ENCODE measurements at regions not wholly inside any gene's neighbourhood (a gene's known extent, or its start where the extent isn't known, plus 50 kb on each side); places are given as distances from the start of the nearest gene placed in this dataset.
"Not testable (repeated sequence)": the region's sequence is repeated elsewhere in the genome, so short reads cannot be mapped to it uniquely, and the experiment has no call there.

- Histone ChIP-seq H4K20me1 (ENCODE audit: insufficient read depth) (no peaks in the 10 kb centered on the region), H3K27me3 (ENCODE audit: insufficient read depth, low read depth) (no peaks in the 10 kb centered on the region), H3K9me2 (ENCODE audit: insufficient read depth) (no peaks in the 10 kb centered on the region), H2AFZ (no peak overlapping the region), H3K36me3 (ENCODE audit: low read depth) (no peaks in the 10 kb centered on the region), H3K27ac (no peak overlapping the region), H3F3A (ENCODE audit: insufficient read depth, low read depth) (no peaks in the 10 kb centered on the region), H3K9me3 (ENCODE audit: insufficient read depth, low read depth) (peaks cover 81% of the 10 kb centered on the region), H3K79me2 (ENCODE audit: low read depth) (no peaks in the 10 kb centered on the region), H3K4me2 (no peak overlapping the region), H3K4me3 (no peak overlapping the region), H3K4me1 (replicated peaks; ENCODE audit: insufficient read depth) (no peaks in the 10 kb centered on the region)
- TF ChIP-seq EZH2 (IDR thresholded peaks at IDR 0.05; ENCODE audit: low read depth), result no peak
- TF ChIP-seq, protein P1, sequence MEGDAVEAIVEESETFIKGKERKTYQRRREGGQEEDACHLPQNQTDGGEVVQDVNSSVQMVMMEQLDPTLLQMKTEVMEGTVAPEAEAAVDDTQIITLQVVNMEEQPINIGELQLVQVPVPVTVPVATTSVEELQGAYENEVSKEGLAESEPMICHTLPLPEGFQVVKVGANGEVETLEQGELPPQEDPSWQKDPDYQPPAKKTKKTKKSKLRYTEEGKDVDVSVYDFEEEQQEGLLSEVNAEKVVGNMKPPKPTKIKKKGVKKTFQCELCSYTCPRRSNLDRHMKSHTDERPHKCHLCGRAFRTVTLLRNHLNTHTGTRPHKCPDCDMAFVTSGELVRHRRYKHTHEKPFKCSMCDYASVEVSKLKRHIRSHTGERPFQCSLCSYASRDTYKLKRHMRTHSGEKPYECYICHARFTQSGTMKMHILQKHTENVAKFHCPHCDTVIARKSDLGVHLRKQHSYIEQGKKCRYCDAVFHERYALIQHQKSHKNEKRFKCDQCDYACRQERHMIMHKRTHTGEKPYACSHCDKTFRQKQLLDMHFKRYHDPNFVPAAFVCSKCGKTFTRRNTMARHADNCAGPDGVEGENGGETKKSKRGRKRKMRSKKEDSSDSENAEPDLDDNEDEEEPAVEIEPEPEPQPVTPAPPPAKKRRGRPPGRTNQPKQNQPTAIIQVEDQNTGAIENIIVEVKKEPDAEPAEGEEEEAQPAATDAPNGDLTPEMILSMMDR (conservative IDR thresholded peaks at IDR 0.05), result no peak
- CTCF ChIA-PET, result no interaction called here
- no TSS peak for BruUV-seq (replicated peaks)
- DNase-seq, result no peak
- intact Hi-C loops (cut with micrococcal nuclease; ENCODE audit: unreplicated experiment), result no loop called here
- POLR2A ChIA-PET (ENCODE audit: unreplicated experiment), result no interaction called here
These were observed 619.3 kb downstream of the TP53TG3F start for GRCh38 chr16:34078691-34079090.

- H3K27ac ChIP-seq; intact Hi-C loops (cut with micrococcal nuclease; ENCODE audit: unreplicated experiment); H2AFZ ChIP-seq; DNase-seq; H3K4me1 ChIP-seq (replicated peaks; ENCODE audit: insufficient read depth); H3F3A ChIP-seq (ENCODE audit: insufficient read depth, low read depth); H3K4me2 ChIP-seq; POLR2A ChIA-PET (ENCODE audit: unreplicated experiment); H3K27me3 ChIP-seq (ENCODE audit: insufficient read depth, low read depth); H3K9me2 ChIP-seq (ENCODE audit: insufficient read depth); CTCF ChIA-PET; H3K36me3 ChIP-seq (ENCODE audit: low read depth); H4K20me1 ChIP-seq (ENCODE audit: insufficient read depth); H3K4me3 ChIP-seq; BruUV-seq (replicated peaks); H3K79me2 ChIP-seq (ENCODE audit: low read depth): not testable (repeated sequence)
- H3K9me3 ChIP-seq (ENCODE audit: insufficient read depth, low read depth), result peaks cover 86% of the 10 kb centered on the region
These were observed 625.6 kb downstream of the TP53TG3F start for GRCh38 chr16:34085038-34085437.

DNA sequence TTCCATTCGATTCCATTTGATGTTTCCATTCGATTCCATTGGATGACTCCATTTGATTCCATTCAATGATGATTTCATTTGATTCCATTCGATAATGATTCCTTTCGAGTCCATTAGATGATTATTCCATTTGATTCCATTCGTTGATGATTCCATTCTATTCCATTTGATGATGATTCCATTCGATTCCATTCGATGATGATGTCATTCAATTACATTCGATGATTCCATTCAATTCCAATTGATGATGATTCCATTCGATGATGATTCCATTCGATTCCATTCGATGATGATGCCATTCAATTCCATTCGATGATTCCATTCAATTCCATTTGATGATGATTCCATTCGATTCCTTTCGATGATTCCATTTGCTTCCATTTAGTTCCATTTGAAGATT lies 635.6 kb downstream of the TP53TG3F start:
- intact Hi-C loops (cut with micrococcal nuclease; ENCODE audit: unreplicated experiment); BruUV-seq (replicated peaks): not testable (repeated sequence)
- H3K9me3 ChIP-seq (ENCODE audit: insufficient read depth, low read depth), result peaks cover 52% of the 10 kb centered on the region

GRCh38 chr16:34096911-34097310 lies 637.5 kb downstream of the TP53TG3F start:
- H3K36me3 ChIP-seq (ENCODE audit: low read depth); intact Hi-C loops (cut with micrococcal nuclease; ENCODE audit: unreplicated experiment); H2AFZ ChIP-seq; CTCF ChIA-PET; H3K27me3 ChIP-seq (ENCODE audit: insufficient read depth, low read depth); H3F3A ChIP-seq (ENCODE audit: insufficient read depth, low read depth); H3K79me2 ChIP-seq (ENCODE audit: low read depth); DNase-seq; H3K4me2 ChIP-seq; POLR2A ChIA-PET (ENCODE audit: unreplicated experiment); H3K27ac ChIP-seq; H3K9me2 ChIP-seq (ENCODE audit: insufficient read depth); H4K20me1 ChIP-seq (ENCODE audit: insufficient read depth); H3K4me1 ChIP-seq (replicated peaks; ENCODE audit: insufficient read depth); BruUV-seq (replicated peaks); H3K4me3 ChIP-seq: not testable (repeated sequence)
- peaks cover 35% of the 10 kb centered on the region for H3K9me3 ChIP-seq (ENCODE audit: insufficient read depth, low read depth)

More for the DNA sequence above, 635.6 kb downstream of the TP53TG3F start:
- POLR2A ChIA-PET (ENCODE audit: unreplicated experiment); H3K9me2 ChIP-seq (ENCODE audit: insufficient read depth); CTCF ChIA-PET; H3K4me2 ChIP-seq; H3K79me2 ChIP-seq (ENCODE audit: low read depth); H3K27ac ChIP-seq; H3K4me1 ChIP-seq (replicated peaks; ENCODE audit: insufficient read depth); H2AFZ ChIP-seq; H3K27me3 ChIP-seq (ENCODE audit: insufficient read depth, low read depth); H3K36me3 ChIP-seq (ENCODE audit: low read depth); DNase-seq; H3F3A ChIP-seq (ENCODE audit: insufficient read depth, low read depth); H4K20me1 ChIP-seq (ENCODE audit: insufficient read depth); H3K4me3 ChIP-seq: not testable (repeated sequence)

- H3K36me3 ChIP-seq (ENCODE audit: low read depth); H3K4me1 ChIP-seq (replicated peaks; ENCODE audit: insufficient read depth); H3F3A ChIP-seq (ENCODE audit: insufficient read depth, low read depth); H3K4me2 ChIP-seq; intact Hi-C loops (cut with micrococcal nuclease; ENCODE audit: unreplicated experiment); H3K27me3 ChIP-seq (ENCODE audit: insufficient read depth, low read depth); H2AFZ ChIP-seq; BruUV-seq (replicated peaks); DNase-seq; H3K9me2 ChIP-seq (ENCODE audit: insufficient read depth); H3K79me2 ChIP-seq (ENCODE audit: low read depth); CTCF ChIA-PET; H3K27ac ChIP-seq; POLR2A ChIA-PET (ENCODE audit: unreplicated experiment); H3K4me3 ChIP-seq; H4K20me1 ChIP-seq (ENCODE audit: insufficient read depth): not testable (repeated sequence)
- peaks cover 30% of the 10 kb centered on the region for H3K9me3 ChIP-seq (ENCODE audit: insufficient read depth, low read depth)
These were observed 637.9 kb downstream of the TP53TG3F start for GRCh38 chr16:34097326-34097725.

GRCh38 chr16:34098033-34098432 lies 638.6 kb downstream of the TP53TG3F start:
- H3K4me1 ChIP-seq (replicated peaks; ENCODE audit: insufficient read depth); H4K20me1 ChIP-seq (ENCODE audit: insufficient read depth); BruUV-seq (replicated peaks); intact Hi-C loops (cut with micrococcal nuclease; ENCODE audit: unreplicated experiment); POLR2A ChIA-PET (ENCODE audit: unreplicated experiment); H2AFZ ChIP-seq; H3K36me3 ChIP-seq (ENCODE audit: low read depth); CTCF ChIA-PET; H3K4me3 ChIP-seq; H3K4me2 ChIP-seq; H3K27me3 ChIP-seq (ENCODE audit: insufficient read depth, low read depth); H3K27ac ChIP-seq; H3K9me2 ChIP-seq (ENCODE audit: insufficient read depth); H3F3A ChIP-seq (ENCODE audit: insufficient read depth, low read depth); DNase-seq; H3K79me2 ChIP-seq (ENCODE audit: low read depth): not testable (repeated sequence)
- peaks cover 23% of the 10 kb centered on the region for H3K9me3 ChIP-seq (ENCODE audit: insufficient read depth, low read depth)

DNA sequence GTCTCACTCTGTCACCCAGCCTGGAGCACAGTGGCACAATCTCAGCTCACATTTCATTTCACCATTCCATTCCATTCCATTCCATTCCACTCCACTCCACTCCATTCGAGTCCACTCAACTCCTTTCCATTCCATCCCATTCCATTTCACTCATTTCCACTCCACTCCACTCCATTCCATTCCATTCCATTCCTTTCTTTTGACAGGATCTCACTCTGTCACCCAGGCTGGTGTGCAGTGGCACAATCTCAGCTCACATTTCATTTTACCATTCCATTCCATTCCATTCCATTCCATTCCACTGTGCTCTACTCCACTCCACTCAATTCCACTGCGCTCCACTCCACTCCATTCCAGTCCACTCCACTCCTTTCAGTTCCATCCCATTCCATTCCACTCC lies 639.6 kb downstream of the TP53TG3F start:
- peaks cover 16% of the 10 kb centered on the region for H3K9me3 ChIP-seq (ENCODE audit: insufficient read depth, low read depth)
- BruUV-seq (replicated peaks); H3F3A ChIP-seq (ENCODE audit: insufficient read depth, low read depth); POLR2A ChIA-PET (ENCODE audit: unreplicated experiment); H3K36me3 ChIP-seq (ENCODE audit: low read depth); H3K9me2 ChIP-seq (ENCODE audit: insufficient read depth); H3K4me2 ChIP-seq; CTCF ChIA-PET; H3K27me3 ChIP-seq (ENCODE audit: insufficient read depth, low read depth); H4K20me1 ChIP-seq (ENCODE audit: insufficient read depth); intact Hi-C loops (cut with micrococcal nuclease; ENCODE audit: unreplicated experiment); H3K27ac ChIP-seq; H3K4me3 ChIP-seq; DNase-seq; H3K4me1 ChIP-seq (replicated peaks; ENCODE audit: insufficient read depth); H3K79me2 ChIP-seq (ENCODE audit: low read depth); H2AFZ ChIP-seq: not testable (repeated sequence)
